NCI-H510A treated with DMSO at 0.1 percent for 48 hours (cell line): ENCODE measurements at regions not wholly inside any gene's neighbourhood (a gene's known extent, or its start where the extent isn't known, plus 50 kb on each side); places are given as distances from the start of the nearest gene placed in this dataset.

ENCODE experiments used
- DNase-seq: peaks from one replicate; lab custom pipeline; 2025; lab: John Stamatoyannopoulos, UW

GRCh38 chr20:10990625-10991382, 317.0 kb upstream of the JAG1 start:
- DNase-seq, result no peak

DNA sequence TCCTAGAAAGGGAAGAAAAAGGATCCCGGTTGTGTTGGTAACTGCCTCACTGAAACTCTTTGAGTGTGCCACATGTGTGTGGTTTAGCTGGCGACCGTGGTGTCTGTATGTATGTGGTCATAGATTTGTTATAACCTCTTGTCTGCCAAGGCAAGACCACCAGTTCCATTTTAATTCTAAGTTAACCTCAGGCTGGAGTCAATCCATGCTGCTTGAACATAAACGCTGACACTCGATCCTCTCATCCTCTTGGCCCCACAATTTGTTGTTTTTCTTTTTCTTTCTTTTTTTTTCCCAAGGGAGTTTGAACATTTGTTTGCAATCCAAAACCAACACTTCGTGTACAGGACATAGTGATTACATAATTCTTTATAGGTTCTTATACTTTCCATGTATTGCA, 318.9 kb upstream of the JAG1 start:
- no peak for DNase-seq

GRCh38 chr20:10994991-10995700, 321.3 kb upstream of the JAG1 start:
- no peak for DNase-seq

DNA sequence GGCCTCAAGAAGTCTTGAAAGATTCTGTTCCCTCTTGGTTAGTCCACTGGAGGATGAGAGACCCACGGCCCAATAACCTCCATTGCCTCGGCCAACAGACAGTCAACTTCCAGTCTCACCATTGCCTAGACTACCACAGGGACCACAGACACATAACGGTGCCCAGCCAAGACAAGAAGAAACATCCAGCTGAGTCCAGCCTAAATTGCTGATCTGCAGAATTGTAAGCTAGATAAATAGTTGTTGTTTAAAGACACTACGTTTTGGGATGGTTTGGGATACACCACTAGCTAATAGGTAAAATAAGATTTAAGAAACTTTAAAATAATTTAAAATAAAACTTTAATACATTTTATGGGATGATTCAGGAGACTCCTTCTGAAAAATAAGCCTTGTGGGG, 324.7 kb upstream of the JAG1 start:
- no peak for DNase-seq

- DNase-seq, result no peak
Observed at GRCh38 chr20:11000416-11000815, 326.6 kb upstream of the JAG1 start.

DNA sequence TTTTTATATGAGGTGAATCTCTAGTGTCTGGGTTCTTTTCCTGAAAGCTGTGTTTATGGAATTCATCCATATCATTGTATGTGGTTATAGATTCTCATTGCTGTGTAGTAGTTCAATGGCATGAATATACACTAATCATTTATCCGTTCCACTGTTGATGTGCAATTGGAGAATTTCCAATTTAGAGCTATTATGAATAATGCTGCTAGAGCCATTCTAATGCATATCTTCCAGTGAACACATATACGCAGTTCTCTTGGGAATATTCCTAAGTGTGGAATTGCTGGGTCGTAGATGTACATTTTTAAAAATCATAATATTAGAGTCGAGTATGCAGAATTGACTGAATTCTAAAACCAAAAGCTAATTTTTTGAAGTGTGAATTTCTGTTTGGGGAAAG, 327.5 kb upstream of the JAG1 start:
- no peak for DNase-seq

- DNase-seq, result no peak
Observed at GRCh38 chr20:11001764-11002540, 328.2 kb upstream of the JAG1 start.

DNA sequence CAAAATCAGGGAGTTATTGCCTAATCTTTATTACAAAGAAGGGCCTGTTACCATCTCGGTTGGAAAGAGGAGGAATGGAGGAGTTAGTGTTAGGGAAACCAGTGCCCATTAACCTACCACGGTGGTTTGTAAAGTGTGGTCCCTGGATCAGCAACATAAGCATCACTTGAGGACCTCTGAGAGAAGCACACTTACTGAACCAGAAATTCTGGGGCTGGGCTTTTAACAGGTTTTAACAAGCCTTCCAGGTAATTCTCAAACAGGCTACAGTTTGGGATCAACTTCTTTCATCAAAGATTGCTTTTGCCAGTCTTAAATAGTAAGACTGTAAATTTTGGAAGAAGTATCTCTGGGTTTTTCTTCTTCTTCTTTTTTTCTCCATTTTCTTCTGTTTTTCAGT, 329.5 kb upstream of the JAG1 start:
- no peak for DNase-seq

- DNase-seq, result no peak
Observed at GRCh38 chr20:11008444-11009033, 334.7 kb upstream of the JAG1 start.

DNA sequence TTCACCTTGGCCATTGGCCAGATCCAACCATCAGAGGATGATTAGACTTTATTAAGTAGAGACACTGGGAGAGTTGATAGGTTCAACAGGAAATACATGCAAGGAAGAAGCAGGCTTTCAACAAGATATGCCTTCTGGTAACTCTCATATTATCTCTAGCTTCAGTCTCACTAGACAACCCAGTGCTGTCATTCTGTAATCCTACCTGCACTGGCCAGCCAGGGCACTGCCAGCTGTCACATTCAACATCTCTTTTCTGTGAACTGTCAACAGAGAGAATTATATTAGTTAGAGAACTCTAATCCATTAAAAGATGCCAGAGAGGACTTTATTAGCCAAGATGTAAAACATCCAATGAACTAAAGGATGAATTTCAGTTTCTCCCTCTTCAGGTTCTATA, 337.9 kb upstream of the JAG1 start:
- no peak for DNase-seq

- no peak for DNase-seq
Observed at GRCh38 chr20:11012975-11013374, 339.2 kb upstream of the JAG1 start.

DNA sequence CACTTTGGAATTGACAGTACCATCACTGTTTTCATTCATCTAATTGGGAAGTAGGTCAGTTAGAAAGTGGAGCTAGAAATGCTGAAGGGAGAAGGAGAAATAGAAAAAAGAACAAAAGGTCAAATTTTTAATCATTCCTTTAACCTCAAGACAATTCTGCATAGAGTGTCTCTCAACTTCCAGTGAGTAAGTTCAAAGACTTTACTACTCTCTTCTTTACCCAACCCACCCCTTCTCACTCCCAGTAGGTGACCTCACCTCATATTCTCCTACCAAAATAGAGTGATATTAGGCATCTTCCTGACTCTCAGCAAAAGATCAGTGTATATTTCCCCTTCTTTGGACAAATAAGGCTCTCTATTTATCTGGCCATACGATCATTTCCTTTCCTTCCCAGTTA, 340.0 kb upstream of the JAG1 start:
- no peak for DNase-seq

- peak; percentile 7 for DNase-seq
Observed at GRCh38 chr20:11015440-11015839, 341.6 kb upstream of the JAG1 start.

DNA sequence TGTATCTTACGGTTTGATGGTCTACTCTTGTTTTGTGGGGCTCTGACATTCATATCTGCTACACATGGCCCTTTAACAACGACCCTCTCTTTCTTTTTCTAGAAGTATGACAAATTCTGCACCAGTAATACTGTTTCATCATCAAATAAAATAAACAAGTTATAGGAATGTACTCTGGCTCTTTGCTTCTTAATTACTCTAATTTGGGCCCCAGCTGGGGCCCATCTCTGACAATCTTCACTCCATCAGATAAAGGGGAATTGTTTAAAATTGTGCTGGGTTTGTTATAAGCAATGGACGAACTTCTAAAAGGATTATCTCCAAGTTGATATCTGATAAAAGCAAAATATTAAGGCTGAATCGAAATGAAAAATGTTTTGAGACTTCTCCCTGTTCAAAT, 343.6 kb upstream of the JAG1 start:
- no peak for DNase-seq

- no peak for DNase-seq
Observed at GRCh38 chr20:11018668-11019170, 344.9 kb upstream of the JAG1 start.

GRCh38 chr20:11020712-11021111, 346.9 kb upstream of the JAG1 start:
- no peak for DNase-seq

GRCh38 chr20:11027224-11027623, 353.4 kb upstream of the JAG1 start:
- DNase-seq, result no peak

DNA sequence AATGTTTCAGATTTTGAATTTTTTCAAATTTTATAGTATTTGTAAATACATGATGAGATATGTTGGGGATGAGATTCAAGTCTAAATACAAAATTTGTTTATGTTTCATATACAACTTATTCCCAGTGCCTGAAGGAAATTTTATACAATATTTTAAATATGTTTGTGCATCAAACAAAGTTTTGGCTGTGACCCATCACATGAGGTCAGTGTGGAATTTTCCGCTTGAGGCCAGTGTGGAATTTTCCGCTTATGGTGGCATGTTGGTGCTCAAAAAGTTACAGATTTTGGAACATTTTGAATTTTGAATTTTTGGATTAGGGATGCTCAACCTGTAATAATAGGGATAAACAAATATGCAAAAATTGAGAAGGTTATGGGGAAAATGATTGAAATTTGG, 356.6 kb upstream of the JAG1 start:
- DNase-seq, result no peak

DNA sequence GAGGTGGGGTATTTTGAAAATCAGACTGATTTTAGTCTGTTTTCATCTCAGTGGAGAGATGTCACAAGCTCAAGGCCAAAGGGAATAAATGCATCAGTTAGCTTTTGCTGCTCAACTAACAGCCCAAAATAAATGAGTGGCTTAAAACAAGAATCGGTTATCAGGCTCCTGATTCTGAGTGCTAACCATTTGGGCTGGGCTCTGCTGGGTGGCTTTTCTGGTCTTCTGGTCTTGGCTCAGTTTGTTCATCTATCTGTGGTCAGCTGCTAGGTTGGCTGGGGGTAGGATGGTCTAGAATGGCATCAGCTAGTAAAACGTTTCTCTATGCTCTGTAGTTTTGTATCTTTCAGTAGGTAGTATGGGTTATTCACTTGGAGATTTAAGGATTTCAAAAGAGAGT, 357.5 kb upstream of the JAG1 start:
- no peak for DNase-seq

GRCh38 chr20:11032611-11033010, 358.8 kb upstream of the JAG1 start:
- DNase-seq, result no peak

DNA sequence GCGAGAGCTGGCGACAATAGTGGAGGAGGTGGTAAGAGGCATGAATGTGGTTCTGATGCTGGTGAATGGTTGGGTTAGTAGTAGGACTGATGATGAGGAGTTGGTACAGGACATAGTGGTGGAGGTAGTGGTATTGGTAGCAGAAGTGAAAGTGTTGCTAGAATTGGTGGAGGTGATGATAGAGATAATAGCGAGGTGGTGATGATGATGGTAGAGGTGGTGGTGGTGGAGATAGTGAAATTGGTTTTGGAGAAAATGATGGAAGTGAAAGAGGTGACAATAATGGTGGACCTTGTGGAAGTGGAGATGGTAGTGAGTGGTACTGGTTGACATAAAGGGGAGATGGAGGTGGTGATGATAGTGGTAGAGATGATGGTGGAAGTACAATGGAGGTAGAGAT, 360.2 kb upstream of the JAG1 start:
- DNase-seq, result no peak

DNA sequence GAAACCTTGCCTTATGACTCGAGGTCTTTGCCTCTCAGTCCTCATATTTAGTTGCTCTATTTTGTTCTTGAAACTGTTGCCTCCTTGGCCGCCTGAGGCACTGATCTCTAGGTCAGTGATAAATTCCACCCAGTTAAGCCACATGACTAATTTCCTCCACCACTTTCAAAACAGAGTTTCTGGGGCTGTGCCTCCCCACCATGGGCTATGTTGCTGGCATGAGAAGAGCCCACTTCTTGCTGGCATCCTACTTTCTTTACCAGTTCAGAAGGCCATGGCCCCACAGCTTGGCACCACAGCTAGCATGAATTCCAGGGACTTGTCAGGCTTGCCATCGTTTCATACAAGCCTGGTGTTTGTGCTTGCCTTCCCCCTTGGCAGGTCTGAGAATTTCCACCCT, 361.4 kb upstream of the JAG1 start:
- no peak for DNase-seq
